Neural cell (in vitro differentiated cells): ENCODE measurements at regions not wholly inside any gene's neighbourhood (a gene's known extent, or its start where the extent isn't known, plus 50 kb on each side); places are given as distances from the start of the nearest gene placed in this dataset.

Experiments
- H2AFZ ChIP-seq: fragments of 200-600, 300-800 bp; sonication (generic), shearing (Covaris generic); 2 replicates; pipeline ENCODE4 v1.6.0; 2014; ENCODE audit warnings: low read depth, mild to moderate bottlenecking, antibody characterized with exemption, low read length, moderate library complexity
- H3F3A ChIP-seq: fragments of 200-600 bp; shearing (Covaris generic); 2 replicates; pipeline ENCODE4 v1.6.1; 2016; ENCODE audit warnings: mild to moderate bottlenecking, moderate library complexity, mixed read lengths, antibody characterized with exemption, low read length; ENCODE audit not compliant: insufficient read depth, poor library complexity, severe bottlenecking
- H3K27ac ChIP-seq: fragments of 200-600, 300-800 bp; sonication (generic), shearing (Covaris generic); 2 replicates; pipeline ENCODE4 v1.5.1; 2014; ENCODE audit warnings: mild to moderate bottlenecking, low read length, moderate library complexity
- H3K27me3 ChIP-seq: fragments of 300-800, 200-600 bp; sonication (generic), shearing (Covaris generic); 2 replicates; pipeline ENCODE4 v1.6.0; 2014; ENCODE audit warnings: mild to moderate bottlenecking, low read depth, low read length, moderate library complexity; ENCODE audit not compliant: insufficient read depth
- H3K36me3 ChIP-seq: fragments of 300-800, 200-600 bp; sonication (generic), shearing (Covaris generic); 2 replicates; pipeline ENCODE4 v1.5.1; 2014; ENCODE audit warnings: mild to moderate bottlenecking, antibody characterized with exemption, low read length, moderate library complexity; ENCODE audit not compliant: insufficient read depth
- H3K4me2 ChIP-seq: fragments of 300-800, 200-600 bp; sonication (generic), shearing (Covaris generic); 2 replicates; pipeline ENCODE4 v1.6.0; 2014; ENCODE audit warnings: mild to moderate bottlenecking, low read length
- H3K4me3 ChIP-seq: fragments of 300-800, 200-600 bp; sonication (generic), shearing (Covaris generic); 2 replicates; pipeline ENCODE4 v1.5.1; 2014; ENCODE audit warnings: mild to moderate bottlenecking, low read length, moderate library complexity
- H3K79me2 ChIP-seq: fragments of 200-600 bp; shearing (Covaris generic); replicated peaks from 2 replicates; pipeline ENCODE4 v1.6.0; 2014; ENCODE audit warnings: mild to moderate bottlenecking, low read length, moderate library complexity; ENCODE audit not compliant: insufficient read depth
- H3K9ac ChIP-seq: fragments of 300-800, 200-600 bp; sonication (generic), shearing (Covaris generic); 2 replicates; pipeline ENCODE4 v1.6.1; 2016; ENCODE audit warnings: mild to moderate bottlenecking, low read length, mixed read lengths
- H3K9me2 ChIP-seq: fragments of 200-600 bp; shearing (Covaris generic); 2 replicates; pipeline ENCODE4 v1.6.1; 2016; ENCODE audit warnings: mild to moderate bottlenecking, low read length, mixed read lengths; ENCODE audit not compliant: insufficient read depth
- H3K9me3 ChIP-seq: fragments of 200-600, 300-800 bp; sonication (generic), shearing (Covaris generic); 2 replicates; pipeline ENCODE4 v1.6.1; 2016; ENCODE audit warnings: mild to moderate bottlenecking, mixed run types, low read length, moderate library complexity, mixed read lengths
- H4K20me1 ChIP-seq: fragments of 200-600 bp; shearing (Covaris generic); 2 replicates; pipeline ENCODE4 v1.6.1; 2016; ENCODE audit warnings: mild to moderate bottlenecking, mixed run types; ENCODE audit not compliant: insufficient read depth
- CTCF ChIP-seq: fragments of 450-650 bp; IDR thresholded peaks from 2 replicates; pipeline ENCODE4 v1.5.1; 2014; ENCODE audit warnings: antibody characterized with exemption, mild to moderate bottlenecking, moderate library complexity; ENCODE audit not compliant: poor library complexity, severe bottlenecking
- EP300 ChIP-seq: fragments of 450-650 bp; conservative IDR thresholded peaks from 2 replicates; pipeline ENCODE4 v1.6.1; 2014; ENCODE audit warnings: antibody characterized with exemption, mild to moderate bottlenecking, moderate library complexity; ENCODE audit not compliant: poor library complexity, severe bottlenecking
- EZH2 ChIP-seq: fragments of 200-600, 300-800 bp; shearing (Covaris generic), sonication (generic); IDR thresholded peaks from 2 replicates; pipeline ENCODE4 v1.6.1; 2014; ENCODE audit warnings: antibody characterized with exemption, low read length, borderline replicate concordance, mild to moderate bottlenecking; ENCODE audit not compliant: insufficient read depth, poor library complexity, severe bottlenecking
- MXI1 ChIP-seq: fragments of 450-650 bp; conservative IDR thresholded peaks from 2 replicates; pipeline ENCODE4 v1.6.1; 2014; ENCODE audit warnings: antibody characterized with exemption, mild to moderate bottlenecking; ENCODE audit not compliant: poor library complexity, severe bottlenecking
- POLR2AphosphoS5 ChIP-seq: IDR thresholded peaks from 2 replicates; pipeline ENCODE4 v1.6.1; 2012
- RAD21 ChIP-seq: fragments of 450-650 bp; conservative IDR thresholded peaks from 2 replicates; pipeline ENCODE4 v1.6.1; 2014; ENCODE audit warnings: antibody characterized with exemption, mild to moderate bottlenecking, moderate library complexity
- SMC3 ChIP-seq: fragments of 450-650 bp; conservative IDR thresholded peaks from 2 replicates; pipeline ENCODE4 v1.6.1; 2014; ENCODE audit warnings: antibody characterized with exemption, mild to moderate bottlenecking, moderate library complexity; ENCODE audit not compliant: poor library complexity
- TAF1 ChIP-seq: IDR thresholded peaks from 2 replicates; pipeline ENCODE4 v1.6.1; 2012; ENCODE audit warnings: low read depth
- TF ChIP-seq, protein P1 (sequence below): IDR thresholded peaks from 2 replicates; pipeline ENCODE4 v1.6.1; 2012; ENCODE audit warnings: borderline replicate concordance

DNA sequence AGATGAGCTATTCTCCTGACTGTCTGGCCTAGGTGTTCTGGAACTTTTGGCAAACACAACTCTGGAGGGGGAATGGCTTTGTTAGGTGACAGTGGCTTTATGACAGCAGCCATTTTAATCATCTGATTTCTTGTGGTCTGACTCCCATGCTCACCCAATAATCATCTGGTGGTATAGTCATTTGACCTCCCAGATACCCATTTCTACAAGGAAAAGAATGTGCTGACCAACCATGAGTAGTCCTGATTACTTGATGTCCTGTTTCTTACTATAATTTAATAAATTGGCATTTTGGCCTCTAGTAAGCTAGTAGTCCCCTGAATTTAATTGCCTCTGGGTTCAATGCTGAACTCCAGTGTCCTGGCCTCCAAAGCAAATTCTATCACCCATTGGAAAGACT lies 109.9 kb upstream of the DUSP21 start:
- Histone ChIP-seq H3K36me3 (no peaks in the 10 kb centered on the region), H3K9me2 (no peaks in the 10 kb centered on the region), H3K27me3 (no peaks in the 10 kb centered on the region), H3K4me3 (no peak overlapping the region), H3K9ac (no peak overlapping the region), H3K4me2 (no peak overlapping the region), H3K79me2 (no peaks in the 10 kb centered on the region), H2AFZ (no peak overlapping the region), H4K20me1 (no peaks in the 10 kb centered on the region), H3K27ac (no peak overlapping the region), H3F3A (no peaks in the 10 kb centered on the region), H3K9me3 (no peaks in the 10 kb centered on the region)
- TF ChIP-seq POLR2AphosphoS5 (no peak), SMC3 (no peak), MXI1 (no peak), EZH2 (no peak), EP300 (no peak), TAF1 (no peak), CTCF (no peak), RAD21 (no peak)
- TF ChIP-seq, protein P1, sequence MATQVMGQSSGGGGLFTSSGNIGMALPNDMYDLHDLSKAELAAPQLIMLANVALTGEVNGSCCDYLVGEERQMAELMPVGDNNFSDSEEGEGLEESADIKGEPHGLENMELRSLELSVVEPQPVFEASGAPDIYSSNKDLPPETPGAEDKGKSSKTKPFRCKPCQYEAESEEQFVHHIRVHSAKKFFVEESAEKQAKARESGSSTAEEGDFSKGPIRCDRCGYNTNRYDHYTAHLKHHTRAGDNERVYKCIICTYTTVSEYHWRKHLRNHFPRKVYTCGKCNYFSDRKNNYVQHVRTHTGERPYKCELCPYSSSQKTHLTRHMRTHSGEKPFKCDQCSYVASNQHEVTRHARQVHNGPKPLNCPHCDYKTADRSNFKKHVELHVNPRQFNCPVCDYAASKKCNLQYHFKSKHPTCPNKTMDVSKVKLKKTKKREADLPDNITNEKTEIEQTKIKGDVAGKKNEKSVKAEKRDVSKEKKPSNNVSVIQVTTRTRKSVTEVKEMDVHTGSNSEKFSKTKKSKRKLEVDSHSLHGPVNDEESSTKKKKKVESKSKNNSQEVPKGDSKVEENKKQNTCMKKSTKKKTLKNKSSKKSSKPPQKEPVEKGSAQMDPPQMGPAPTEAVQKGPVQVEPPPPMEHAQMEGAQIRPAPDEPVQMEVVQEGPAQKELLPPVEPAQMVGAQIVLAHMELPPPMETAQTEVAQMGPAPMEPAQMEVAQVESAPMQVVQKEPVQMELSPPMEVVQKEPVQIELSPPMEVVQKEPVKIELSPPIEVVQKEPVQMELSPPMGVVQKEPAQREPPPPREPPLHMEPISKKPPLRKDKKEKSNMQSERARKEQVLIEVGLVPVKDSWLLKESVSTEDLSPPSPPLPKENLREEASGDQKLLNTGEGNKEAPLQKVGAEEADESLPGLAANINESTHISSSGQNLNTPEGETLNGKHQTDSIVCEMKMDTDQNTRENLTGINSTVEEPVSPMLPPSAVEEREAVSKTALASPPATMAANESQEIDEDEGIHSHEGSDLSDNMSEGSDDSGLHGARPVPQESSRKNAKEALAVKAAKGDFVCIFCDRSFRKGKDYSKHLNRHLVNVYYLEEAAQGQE, result no peak

GRCh38 chrX:44731160-44731559 lies 112.7 kb upstream of the DUSP21 start:
- Histone ChIP-seq H3K27ac (no peak overlapping the region), H3K9ac (no peak overlapping the region), H3K4me2 (no peak overlapping the region), H2AFZ (no peak overlapping the region), H3K4me3 (no peak overlapping the region), H3K9me3 (no peaks in the 10 kb centered on the region), H3K9me2 (no peaks in the 10 kb centered on the region), H3F3A (no peaks in the 10 kb centered on the region), H3K27me3 (no peaks in the 10 kb centered on the region), H3K79me2 (no peaks in the 10 kb centered on the region), H4K20me1 (no peaks in the 10 kb centered on the region), H3K36me3 (no peaks in the 10 kb centered on the region)
- TF ChIP-seq EZH2 (no peak), POLR2AphosphoS5 (no peak), MXI1 (no peak)

GRCh38 chrX:44723426-44723825 lies 120.4 kb upstream of the DUSP21 start:
- Histone ChIP-seq H3K4me2 (no peak overlapping the region), H3F3A (no peaks in the 10 kb centered on the region), H3K27ac (no peak overlapping the region), H4K20me1 (no peaks in the 10 kb centered on the region), H2AFZ (no peak overlapping the region), H3K27me3 (no peaks in the 10 kb centered on the region), H3K36me3 (no peaks in the 10 kb centered on the region), H3K9ac (no peak overlapping the region), H3K4me3 (no peak overlapping the region), H3K79me2 (no peaks in the 10 kb centered on the region), H3K9me3 (no peaks in the 10 kb centered on the region), H3K9me2 (no peaks in the 10 kb centered on the region)
- TF ChIP-seq SMC3 (no peak), TAF1 (no peak), CTCF (no peak), RAD21 (no peak), POLR2AphosphoS5 (no peak), EP300 (no peak), EZH2 (no peak), MXI1 (no peak)
- TF ChIP-seq, protein P1, result no peak
